ENCODE measurements at regions not wholly inside any gene's neighbourhood (a gene's known extent, or its start where the extent isn't known, plus 50 kb on each side); places are given as distances from the start of the nearest gene placed in this dataset.

DNA sequence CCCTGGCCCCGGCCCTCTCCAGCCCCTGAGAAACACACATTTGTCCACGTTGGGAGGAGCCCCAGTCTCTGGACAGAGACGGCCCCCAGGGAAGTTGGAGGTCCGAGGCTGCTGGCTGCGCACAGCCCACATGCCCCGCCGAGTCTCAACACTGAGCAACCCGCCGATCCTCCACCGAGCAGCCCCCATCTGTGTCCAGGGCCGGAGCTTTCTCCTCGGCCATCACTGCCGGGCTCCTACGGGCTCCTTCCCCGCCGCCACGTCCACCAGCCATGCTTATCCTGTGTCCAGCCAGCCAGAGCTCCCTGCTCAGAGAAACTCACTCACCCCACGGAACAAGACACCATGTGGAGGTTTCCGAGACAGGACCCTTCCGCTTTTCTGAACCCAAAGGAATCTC is 103.3 kb downstream of the ENGASE start:
- TF ChIP-seq, protein P1, sequence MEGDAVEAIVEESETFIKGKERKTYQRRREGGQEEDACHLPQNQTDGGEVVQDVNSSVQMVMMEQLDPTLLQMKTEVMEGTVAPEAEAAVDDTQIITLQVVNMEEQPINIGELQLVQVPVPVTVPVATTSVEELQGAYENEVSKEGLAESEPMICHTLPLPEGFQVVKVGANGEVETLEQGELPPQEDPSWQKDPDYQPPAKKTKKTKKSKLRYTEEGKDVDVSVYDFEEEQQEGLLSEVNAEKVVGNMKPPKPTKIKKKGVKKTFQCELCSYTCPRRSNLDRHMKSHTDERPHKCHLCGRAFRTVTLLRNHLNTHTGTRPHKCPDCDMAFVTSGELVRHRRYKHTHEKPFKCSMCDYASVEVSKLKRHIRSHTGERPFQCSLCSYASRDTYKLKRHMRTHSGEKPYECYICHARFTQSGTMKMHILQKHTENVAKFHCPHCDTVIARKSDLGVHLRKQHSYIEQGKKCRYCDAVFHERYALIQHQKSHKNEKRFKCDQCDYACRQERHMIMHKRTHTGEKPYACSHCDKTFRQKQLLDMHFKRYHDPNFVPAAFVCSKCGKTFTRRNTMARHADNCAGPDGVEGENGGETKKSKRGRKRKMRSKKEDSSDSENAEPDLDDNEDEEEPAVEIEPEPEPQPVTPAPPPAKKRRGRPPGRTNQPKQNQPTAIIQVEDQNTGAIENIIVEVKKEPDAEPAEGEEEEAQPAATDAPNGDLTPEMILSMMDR (IDR thresholded peaks at IDR 0.05) = no peak
- TF ChIP-seq POLR2A (IDR thresholded peaks at IDR 0.05) = no peak
- Histone ChIP-seq H3K27ac (no peak overlapping the region), H3K4me1 (no peaks in the 10 kb centered on the region), H3K36me3 (no peaks in the 10 kb centered on the region), H3K9me3 (no peaks in the 10 kb centered on the region), H3K4me3 (no peak overlapping the region), H3K27me3 (peaks cover 0 to 8% of the 10 kb centered on the region in 2 donors)
- DNase-seq = no peak

DNA sequence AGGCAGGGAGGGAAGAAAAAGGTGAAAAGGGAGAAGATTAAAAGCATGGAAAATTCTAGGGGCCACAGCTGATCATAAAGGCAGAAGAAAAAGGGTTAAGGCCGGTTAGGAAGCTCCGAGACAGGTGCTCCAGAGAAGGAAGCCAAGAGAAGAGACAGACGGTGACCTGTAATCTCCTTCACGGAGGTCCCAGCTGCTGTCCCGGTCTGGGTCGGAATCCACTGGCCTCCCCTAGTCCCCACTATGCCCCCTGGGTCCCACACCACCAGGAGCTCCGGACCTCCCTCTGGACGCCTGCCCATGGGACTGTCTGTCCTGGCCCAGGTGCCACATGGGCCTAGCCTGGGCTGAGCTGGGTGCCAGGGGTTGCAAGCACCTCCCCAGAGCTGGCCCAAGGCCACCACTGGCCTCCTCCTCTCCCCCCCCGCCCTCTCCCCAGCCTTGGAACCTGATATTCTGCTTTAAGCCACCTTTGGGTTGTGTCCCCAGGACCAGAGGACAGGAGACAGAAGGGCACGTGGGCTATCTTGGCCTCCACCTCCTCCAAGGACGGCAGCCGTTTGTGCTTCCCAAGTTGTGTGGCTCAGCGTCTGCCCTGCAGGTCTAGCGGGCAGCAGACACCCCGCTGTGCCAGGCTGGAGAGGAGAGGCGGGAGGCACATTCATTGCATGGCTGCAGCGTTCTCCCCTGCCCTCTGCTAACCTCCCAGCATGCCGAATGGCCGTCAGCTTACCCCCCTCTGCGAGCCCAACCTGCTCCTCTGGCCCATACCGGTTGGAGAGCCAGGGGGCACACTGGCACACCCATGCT is 102.4 kb downstream of the ENGASE start:
- no peaks in the 10 kb centered on the region for H3K4me1 ChIP-seq
- no peak for DNase-seq
- H3K4me3 ChIP-seq = no peak overlapping the region
- no peak for TF ChIP-seq POLR2A (IDR thresholded peaks at IDR 0.05)
- TF ChIP-seq, protein P1 (IDR thresholded peaks at IDR 0.05) = no peak
- peaks cover 0 to 1% of the 10 kb centered on the region in 2 donors for H3K27me3 ChIP-seq
- no peaks in the 10 kb centered on the region for H3K36me3 ChIP-seq
- no peak overlapping the region for H3K27ac ChIP-seq
- H3K9me3 ChIP-seq = no peaks in the 10 kb centered on the region

DNA sequence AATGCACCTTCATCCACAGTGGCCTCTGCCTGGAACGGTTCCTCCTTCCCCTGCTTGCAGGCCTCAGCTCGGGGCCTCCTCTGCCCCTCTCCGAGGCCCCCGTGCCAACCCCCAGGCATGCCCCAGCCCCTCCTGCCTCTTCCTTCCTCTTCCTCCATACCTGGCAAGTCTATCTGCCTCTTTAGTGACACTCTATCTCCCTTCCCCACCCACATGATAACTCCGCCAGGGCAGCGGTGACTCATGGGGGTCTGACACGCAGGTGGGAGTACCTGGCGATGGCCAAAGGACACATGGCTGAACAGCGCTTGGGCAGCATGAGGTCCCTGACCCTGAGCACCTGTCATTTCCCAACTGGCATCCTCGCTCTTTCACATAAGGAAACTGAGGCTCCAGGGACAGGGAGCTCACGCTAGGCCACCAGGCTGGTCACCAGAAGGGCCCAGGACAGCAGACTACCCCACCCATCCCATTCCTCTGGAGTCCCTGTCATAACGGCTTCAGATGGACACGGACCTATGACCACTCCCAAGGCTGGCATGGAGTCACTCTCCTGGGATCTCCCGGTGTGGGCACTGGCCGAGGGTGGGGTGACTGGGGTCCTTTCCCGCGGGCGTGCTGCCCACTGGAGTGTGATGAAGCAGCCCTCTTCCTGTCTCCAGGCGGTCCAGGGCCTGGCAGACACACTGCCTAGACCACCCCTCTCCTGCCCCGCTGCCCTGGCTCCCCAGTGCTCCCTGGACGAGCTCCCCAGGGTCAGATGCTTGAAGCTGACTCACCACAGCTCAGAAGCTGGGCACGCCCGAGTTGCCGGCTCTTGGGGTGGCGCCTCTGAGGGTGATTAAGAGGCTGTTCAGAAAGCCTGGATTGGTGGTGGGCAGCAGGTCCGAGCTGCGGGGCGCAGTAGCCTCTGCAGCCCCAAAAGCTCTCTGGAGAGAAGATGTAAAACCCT is 100.6 kb downstream of the ENGASE start:
- Histone ChIP-seq H3K36me3 (no peaks in the 10 kb centered on the region), H3K27ac (no peak overlapping the region)
- TF ChIP-seq, protein P1 (IDR thresholded peaks at IDR 0.05) = no peak
- no peak for TF ChIP-seq POLR2A (IDR thresholded peaks at IDR 0.05)

DNA sequence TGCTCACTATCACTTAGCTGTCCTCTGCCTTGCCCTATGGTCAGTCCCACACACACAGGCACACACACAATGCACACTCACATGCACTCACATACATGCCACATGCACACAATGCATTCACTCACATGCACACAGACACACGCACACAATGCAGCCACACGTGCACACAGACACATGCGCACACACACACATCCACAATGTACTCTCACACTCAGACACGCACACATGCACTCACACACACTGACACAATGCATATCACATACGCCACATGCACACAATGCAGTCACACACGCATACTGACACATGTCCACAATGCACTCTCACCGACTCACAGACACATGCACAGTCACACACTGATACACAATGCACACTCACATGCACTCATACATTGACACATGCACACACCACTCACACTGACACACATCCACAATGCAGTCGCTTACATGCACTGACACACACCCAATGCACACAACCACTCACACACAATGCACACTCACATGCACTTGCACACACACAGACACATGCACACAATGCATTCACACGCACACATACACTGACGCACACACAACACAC is 99.7 kb downstream of the ENGASE start:
- Histone ChIP-seq H3K4me1 (no peaks in the 10 kb centered on the region), H3K27ac (no peak overlapping the region), H3K9me3 (no peaks in the 10 kb centered on the region), H3K27me3 (no peaks in the 10 kb centered on the region), H3K4me3 (no peak overlapping the region), H3K36me3 (no peaks in the 10 kb centered on the region)
- no peak for TF ChIP-seq POLR2A (IDR thresholded peaks at IDR 0.05)
- TF ChIP-seq, protein P1 (IDR thresholded peaks at IDR 0.05) = no peak
- no peak for DNase-seq

More for the DNA sequence above, 100.6 kb downstream of the ENGASE start:
- Histone ChIP-seq H3K4me1 (no peaks in the 10 kb centered on the region), H3K9me3 (no peaks in the 10 kb centered on the region), H3K27me3 (no peaks in the 10 kb centered on the region), H3K4me3 (no peak overlapping the region)
- DNase-seq = no peak

DNA sequence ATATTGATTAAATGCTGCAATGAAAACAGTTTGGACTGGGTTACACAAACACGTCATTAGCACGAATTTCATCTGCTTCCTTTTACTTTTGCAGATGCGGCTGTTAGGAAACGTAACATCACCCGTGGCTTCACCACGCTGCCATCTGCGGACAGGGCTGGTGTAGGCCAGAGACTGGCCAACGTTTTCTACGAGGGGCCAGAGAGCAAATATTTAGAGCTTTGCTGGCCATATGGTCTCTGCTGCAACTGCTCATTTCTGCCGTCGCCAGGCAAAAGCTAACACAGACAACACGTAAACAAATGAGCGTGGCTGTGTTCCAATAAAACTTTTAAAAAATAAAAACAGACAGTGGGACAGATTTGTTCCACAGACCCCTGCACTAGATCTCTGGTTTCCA is 96.6 kb downstream of the ENGASE start:
- TF ChIP-seq, protein P1 (IDR thresholded peaks at IDR 0.05) = no peak
- TF ChIP-seq POLR2A (IDR thresholded peaks at IDR 0.05) = no peak
- Histone ChIP-seq H3K4me3 (no peak overlapping the region), H3K9me3 (no peaks in the 10 kb centered on the region), H3K4me1 (no peaks in the 10 kb centered on the region), H3K27ac (no peak overlapping the region), H3K27me3 (no peaks in the 10 kb centered on the region), H3K36me3 (no peaks in the 10 kb centered on the region)
- DNase-seq = no peak
